Vagina (tissue), 2 donors: ENCODE measurements at regions not wholly inside any gene's neighbourhood (a gene's known extent, or its start where the extent isn't known, plus 50 kb on each side); places are given as distances from the start of the nearest gene placed in this dataset.
"Not testable (repeated sequence)": the region's sequence is repeated elsewhere in the genome, so short reads cannot be mapped to it uniquely, and the experiment has no call there.

Experiments
- DNase-seq, 2 donors: peaks; one replicate each; pipeline ENCODE4 v3.0.0-alpha.2; 2017; ENCODE audit errors: extremely low spot score in 2 of 2
- H3K27ac ChIP-seq: fragments of 200-600 bp; sonication (generic); one replicate; pipeline ENCODE4 v1.5.1; 2019
- H3K27me3 ChIP-seq: fragments of 200-600 bp; sonication (generic); one replicate; pipeline ENCODE4 v1.5.1; 2019
- H3K36me3 ChIP-seq, 2 donors: fragments of 200-600 bp; sonication (generic); one replicate each; pipeline ENCODE4 v1.5.1; 2017 to 2019
- H3K4me1 ChIP-seq: fragments of 200-600 bp; sonication (generic); one replicate; pipeline ENCODE4 v1.5.1; 2019
- H3K4me3 ChIP-seq, 2 donors: fragments of 200-600 bp; sonication (generic); 1 replicate in 1 of 2; 2 replicates in 1 of 2; pipeline ENCODE4 v1.5.1; 2016 to 2019
- H3K9me3 ChIP-seq: fragments of 200-600 bp; sonication (generic); one replicate; pipeline ENCODE4 v1.5.1; 2019
- CTCF ChIP-seq, 3 experiments: fragments of 450-650 bp in 2 of 3; fragments of 200-600 bp in 1 of 3; sonication (generic) in 1 of 3; IDR thresholded peaks; one replicate each; pipeline ENCODE4 v1.5.1; 2017 to 2019; ENCODE audit warnings: antibody characterized with exemption in 3 of 3, mild to moderate bottlenecking in 2 of 3, moderate library complexity in 2 of 3
- POLR2A ChIP-seq, 2 donors: fragments of 450-650 bp; IDR thresholded peaks; one replicate each; pipeline ENCODE4 v1.6.1; 2017; ENCODE audit warnings: antibody characterized with exemption in 2 of 2, mild to moderate bottlenecking in 2 of 2, moderate library complexity in 2 of 2
- POLR2AphosphoS5 ChIP-seq, 2 donors: sonication (generic); formaldehyde crosslinking; IDR thresholded peaks; one replicate each; pipeline ENCODE4 v1.9.0; 2017; ENCODE audit warnings: antibody characterized with exemption in 2 of 2, mild to moderate bottlenecking in 2 of 2, low read depth in 1 of 2; ENCODE audit not compliant: insufficient read depth in 1 of 2
- intact Hi-C: fragments of 100-400 bp; cut with DNase I; formaldehyde crosslinking; loops from one replicate; pipeline ENCODE4 v1.15.1; 2023

- Histone ChIP-seq H3K27ac (no peak overlapping the region), H3K9me3 (no peaks in the 10 kb centered on the region), H3K4me1 (no peaks in the 10 kb centered on the region), H3K27me3 (no peaks in the 10 kb centered on the region), H3K4me3 (no peak overlapping the region), H3K36me3 (no peaks in the 10 kb centered on the region)
- DNase-seq, result no peak
- intact Hi-C loops, result no loop called here
- TF ChIP-seq CTCF (IDR thresholded peaks at IDR 0.05) (no peak), POLR2A (IDR thresholded peaks at IDR 0.05) (no peak), POLR2AphosphoS5 (IDR thresholded peaks at IDR 0.05; ENCODE audit: insufficient read depth in 1 of 2, low read depth in 1 of 2) (no peak)
Measured at GRCh38 chr1:230494026-230494425, 67.9 kb upstream of the PGBD5 start.

GRCh38 chr1:230493264-230493663, 67.1 kb upstream of the PGBD5 start:
- no peaks in the 10 kb centered on the region for H3K36me3 ChIP-seq
- H3K9me3 ChIP-seq, result no peaks in the 10 kb centered on the region
- DNase-seq, result no peak
- no peak overlapping the region for H3K27ac ChIP-seq
- intact Hi-C loops, result no loop called here
- no peaks in the 10 kb centered on the region for H3K27me3 ChIP-seq
- H3K4me3 ChIP-seq, result no peak overlapping the region
- no peak for TF ChIP-seq POLR2AphosphoS5 (IDR thresholded peaks at IDR 0.05; ENCODE audit: insufficient read depth in 1 of 2, low read depth in 1 of 2)
- TF ChIP-seq CTCF (IDR thresholded peaks at IDR 0.05), result no peak
- no peak for TF ChIP-seq POLR2A (IDR thresholded peaks at IDR 0.05)
- no peaks in the 10 kb centered on the region for H3K4me1 ChIP-seq

- H3K4me3 ChIP-seq, result no peak overlapping the region
Measured at GRCh38 chr1:230490436-230490835, 64.3 kb upstream of the PGBD5 start.

GRCh38 chr1:230487773-230488428, 61.8 kb upstream of the PGBD5 start:
- intact Hi-C loops, result no loop called here
- no peaks in the 10 kb centered on the region for H3K9me3 ChIP-seq
- TF ChIP-seq POLR2AphosphoS5 (IDR thresholded peaks at IDR 0.05; ENCODE audit: insufficient read depth in 1 of 2, low read depth in 1 of 2), result no peak
- TF ChIP-seq POLR2A (IDR thresholded peaks at IDR 0.05), result no peak
- no peak for TF ChIP-seq CTCF (IDR thresholded peaks at IDR 0.05)

More at GRCh38 chr1:230490436-230490835, 64.3 kb upstream of the PGBD5 start:
- Histone ChIP-seq H3K9me3 (no peaks in the 10 kb centered on the region), H3K4me1 (no peaks in the 10 kb centered on the region), H3K36me3 (no peaks in the 10 kb centered on the region), H3K27me3 (no peaks in the 10 kb centered on the region), H3K27ac (no peak overlapping the region)
- TF ChIP-seq POLR2A (IDR thresholded peaks at IDR 0.05) (no peak), POLR2AphosphoS5 (IDR thresholded peaks at IDR 0.05; ENCODE audit: insufficient read depth in 1 of 2, low read depth in 1 of 2) (no peak), CTCF (IDR thresholded peaks at IDR 0.05) (no peak)
- no peak for DNase-seq
- intact Hi-C loops, result no loop called here

GRCh38 chr1:230476622-230477003, 50.5 kb upstream of the PGBD5 start:
- no peak for DNase-seq
- TF ChIP-seq CTCF (IDR thresholded peaks at IDR 0.05) (no peak), POLR2AphosphoS5 (IDR thresholded peaks at IDR 0.05; ENCODE audit: insufficient read depth in 1 of 2, low read depth in 1 of 2) (no peak), POLR2A (IDR thresholded peaks at IDR 0.05) (no peak)
- H3K36me3 ChIP-seq, result no peaks in the 10 kb centered on the region
- no peak overlapping the region for H3K4me3 ChIP-seq
- no peak overlapping the region for H3K27ac ChIP-seq
- intact Hi-C loops, result no loop called here
- H3K27me3 ChIP-seq, result no peaks in the 10 kb centered on the region
- no peaks in the 10 kb centered on the region for H3K9me3 ChIP-seq
- no peaks in the 10 kb centered on the region for H3K4me1 ChIP-seq

More at GRCh38 chr1:230487773-230488428, 61.8 kb upstream of the PGBD5 start:
- Histone ChIP-seq H3K27me3 (no peaks in the 10 kb centered on the region), H3K36me3 (no peaks in the 10 kb centered on the region), H3K27ac (no peak overlapping the region), H3K4me1 (no peaks in the 10 kb centered on the region), H3K4me3 (no peak overlapping the region)
- DNase-seq, result no peak

GRCh38 chr1:230475856-230476621, 49.9 kb upstream of the PGBD5 start:
- H3K36me3 ChIP-seq, DNase-seq, H3K4me1 ChIP-seq, H3K27ac ChIP-seq, H3K9me3 ChIP-seq, intact Hi-C loops, H3K27me3 ChIP-seq, H3K4me3 ChIP-seq: not testable (repeated sequence)
